ENCODE measurements at regions not wholly inside any gene's neighbourhood (a gene's known extent, or its start where the extent isn't known, plus 50 kb on each side); places are given as distances from the start of the nearest gene placed in this dataset.

DNA sequence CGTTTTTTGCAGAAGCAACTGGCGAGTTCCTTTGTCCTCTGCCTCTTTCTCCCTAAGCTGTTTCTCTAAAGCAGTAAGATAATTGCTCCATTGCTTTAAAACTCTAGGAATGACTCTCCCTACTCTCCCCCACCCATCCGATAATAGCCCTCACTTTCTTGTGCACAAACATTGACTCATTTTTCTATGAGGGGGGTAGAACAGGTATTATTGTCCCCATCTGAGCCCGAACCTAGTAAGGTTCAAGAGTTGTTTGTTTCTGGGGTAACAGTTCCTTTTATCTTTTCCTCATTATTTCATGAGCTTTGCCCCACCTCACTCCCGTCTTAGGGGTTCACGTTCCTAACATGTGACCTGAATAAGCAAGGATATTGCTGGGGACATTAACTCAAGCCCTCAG, 190.6 kb downstream of the EMP1 start:
- ATAC-seq (no peak), DNase-seq (no peak)
- H3K27ac Mint-ChIP-seq: no peak overlapping the region
- peaks cover 0 to 6% of the 10 kb centered on the region in 2 donors for H3K9me3 Mint-ChIP-seq
- peaks cover 10% of the 10 kb centered on the region for H3K27me3 Mint-ChIP-seq
- H3K4me3 Mint-ChIP-seq: no peak overlapping the region
- H3K4me1 Mint-ChIP-seq: no peaks in the 10 kb centered on the region

DNA sequence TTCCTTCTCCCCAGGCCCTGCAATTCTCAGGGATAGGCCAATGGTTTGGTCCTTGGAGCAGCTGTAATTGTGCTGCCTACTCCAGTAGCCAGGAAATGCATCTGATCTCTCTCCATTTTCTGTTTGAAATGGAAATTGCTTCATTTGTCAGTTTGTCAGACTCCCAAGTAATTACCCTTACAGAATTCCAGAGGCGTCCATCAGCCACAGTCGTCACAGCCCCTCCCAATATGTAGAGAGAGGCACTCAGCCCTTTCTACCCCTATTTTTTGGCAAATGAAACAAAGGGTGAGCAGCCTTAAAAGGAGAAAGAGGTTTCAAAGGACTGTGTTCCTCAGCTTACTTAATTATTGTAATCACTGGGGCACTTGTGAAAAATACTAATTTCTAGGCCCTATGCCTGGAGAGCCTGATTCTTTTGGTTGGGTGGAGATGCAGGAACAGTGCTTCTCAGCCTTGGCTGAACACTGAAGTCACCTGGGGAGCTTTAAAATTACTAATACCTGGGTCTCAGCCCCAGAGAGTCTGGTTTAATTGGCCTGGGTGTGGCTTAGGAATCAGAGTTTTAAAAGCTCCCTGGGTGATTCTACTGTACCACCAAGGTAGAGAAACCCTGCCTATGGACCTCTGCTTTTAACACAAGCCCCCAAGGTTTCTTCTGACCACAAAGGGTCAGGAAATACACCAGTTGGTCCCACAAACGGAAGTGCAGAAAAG, 190.0 kb downstream of the EMP1 start:
- H3K4me3 Mint-ChIP-seq: no peak overlapping the region
- no peaks in the 10 kb centered on the region for H3K4me1 Mint-ChIP-seq
- H3K9me3 Mint-ChIP-seq: peaks cover 0 to 6% of the 10 kb centered on the region in 2 donors
- DNase-seq: no peak
- no peak overlapping the region for H3K27ac Mint-ChIP-seq
- peaks cover 15% of the 10 kb centered on the region for H3K27me3 Mint-ChIP-seq
- no peak for ATAC-seq

DNA sequence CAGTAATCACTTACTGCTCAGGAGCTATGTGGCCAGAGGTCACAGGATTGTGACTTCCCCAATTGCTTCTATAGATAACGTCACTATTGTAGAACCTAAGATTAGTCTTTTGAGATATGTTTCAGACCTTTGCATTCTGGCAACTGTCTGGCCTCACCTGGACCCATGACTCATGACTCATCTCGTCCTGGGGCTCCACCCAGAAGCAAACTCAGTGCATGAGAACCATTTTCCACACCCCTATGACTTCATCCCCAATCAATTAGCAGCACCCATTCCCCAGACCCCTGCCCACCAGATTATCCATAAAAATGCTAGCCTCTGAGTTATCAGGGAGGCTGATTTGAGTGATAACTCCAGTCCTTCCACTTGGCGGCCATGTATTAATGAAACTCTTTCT, 186.9 kb downstream of the EMP1 start:
- ATAC-seq (no peak), DNase-seq (no peak)
- H3K9me3 Mint-ChIP-seq: no peaks in the 10 kb centered on the region
- no peak overlapping the region for H3K27ac Mint-ChIP-seq
- H3K4me3 Mint-ChIP-seq: no peak overlapping the region
- H3K4me1 Mint-ChIP-seq: no peaks in the 10 kb centered on the region
- peaks cover 22% of the 10 kb centered on the region for H3K27me3 Mint-ChIP-seq

DNA sequence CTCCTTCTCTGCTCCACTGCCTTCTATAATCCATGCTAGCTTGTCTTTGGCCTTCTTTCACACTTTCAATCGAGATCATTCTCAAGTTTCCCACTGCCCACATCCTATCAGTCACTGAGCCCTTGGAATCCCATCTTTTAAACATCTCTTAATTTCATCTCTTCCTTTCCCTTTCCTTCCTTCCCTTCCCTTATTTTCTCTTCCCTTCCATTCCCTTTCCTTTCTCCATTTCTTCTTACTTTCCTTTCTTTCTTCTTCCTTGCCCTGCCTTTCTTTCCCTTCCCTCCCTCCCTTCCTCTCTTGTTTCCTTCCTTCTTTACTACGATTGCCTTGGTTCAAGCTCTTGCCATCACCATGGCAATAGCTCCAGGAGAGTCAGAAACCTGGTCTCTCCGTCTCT, 183.8 kb downstream of the EMP1 start:
- Mint-ChIP-seq H3K27ac (peak overlapping the region in 1 of 2 donors; percentile 81), H3K9me3 (no peaks in the 10 kb centered on the region), H3K4me3 (no peak overlapping the region), H3K27me3 (peaks cover 19% of the 10 kb centered on the region), H3K4me1 (no peaks in the 10 kb centered on the region)
- ATAC-seq: no peak
- DNase-seq: no peak

DNA sequence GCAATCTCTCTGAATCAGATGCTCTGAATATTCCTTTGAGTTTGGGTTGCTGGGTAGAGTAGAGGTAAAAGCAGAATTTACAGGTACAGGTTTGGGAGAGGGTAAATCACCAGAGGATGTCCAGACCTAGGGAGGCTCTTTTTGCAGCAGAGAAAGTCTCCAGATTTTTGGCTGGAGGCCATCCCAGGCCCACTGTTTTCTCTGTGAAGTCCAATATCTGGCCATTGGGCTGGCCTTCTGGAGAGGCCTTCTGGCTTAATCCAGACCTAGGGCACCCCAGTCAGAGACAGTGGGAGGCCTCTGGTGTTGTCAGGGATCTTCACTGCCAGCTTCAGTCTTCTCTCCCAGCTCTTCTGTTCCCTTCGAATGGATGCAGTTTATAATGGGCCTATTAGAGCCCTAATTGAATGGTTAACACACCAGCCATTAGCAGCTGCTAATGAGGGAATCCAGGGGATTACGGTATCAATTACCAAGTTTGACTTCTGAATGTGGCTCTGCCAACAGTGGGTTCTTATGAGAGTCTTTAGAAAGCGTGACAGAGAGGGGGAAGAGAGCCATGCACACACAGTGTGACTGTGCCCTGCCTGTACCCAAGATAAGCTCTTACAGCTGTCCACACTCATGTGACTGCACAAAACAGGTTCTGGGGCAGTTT, 183.1 kb downstream of the EMP1 start:
- H3K4me3 Mint-ChIP-seq: no peak overlapping the region
- H3K27me3 Mint-ChIP-seq: peaks cover 16% of the 10 kb centered on the region
- no peak overlapping the region for H3K27ac Mint-ChIP-seq
- no peaks in the 10 kb centered on the region for H3K4me1 Mint-ChIP-seq
- ATAC-seq: no peak
- no peak for DNase-seq
- no peaks in the 10 kb centered on the region for H3K9me3 Mint-ChIP-seq

DNA sequence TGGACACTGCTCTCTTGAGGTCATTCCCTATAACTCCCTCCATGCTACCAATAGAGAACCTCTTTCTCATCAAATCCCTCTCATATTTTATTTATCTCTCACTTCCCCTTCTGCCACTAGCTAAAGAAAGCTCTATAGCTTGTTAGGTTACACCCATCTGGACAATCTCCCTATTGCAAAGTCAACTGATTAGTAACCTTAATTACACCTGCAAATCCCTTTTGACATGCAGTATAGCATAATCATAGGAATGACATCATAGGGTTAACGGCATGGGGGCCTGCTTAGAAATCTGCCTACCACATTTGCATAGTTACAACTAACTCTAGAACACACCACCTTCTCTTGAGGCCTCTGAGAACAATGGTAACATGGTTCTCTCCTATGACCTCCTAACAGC, 181.2 kb downstream of the EMP1 start:
- H3K27me3 Mint-ChIP-seq: peaks cover 16% of the 10 kb centered on the region
- DNase-seq: no peak
- H3K9me3 Mint-ChIP-seq: no peaks in the 10 kb centered on the region
- H3K4me1 Mint-ChIP-seq: no peaks in the 10 kb centered on the region
- H3K27ac Mint-ChIP-seq: no peak overlapping the region
- no peak overlapping the region for H3K4me3 Mint-ChIP-seq
- no peak for ATAC-seq

DNA sequence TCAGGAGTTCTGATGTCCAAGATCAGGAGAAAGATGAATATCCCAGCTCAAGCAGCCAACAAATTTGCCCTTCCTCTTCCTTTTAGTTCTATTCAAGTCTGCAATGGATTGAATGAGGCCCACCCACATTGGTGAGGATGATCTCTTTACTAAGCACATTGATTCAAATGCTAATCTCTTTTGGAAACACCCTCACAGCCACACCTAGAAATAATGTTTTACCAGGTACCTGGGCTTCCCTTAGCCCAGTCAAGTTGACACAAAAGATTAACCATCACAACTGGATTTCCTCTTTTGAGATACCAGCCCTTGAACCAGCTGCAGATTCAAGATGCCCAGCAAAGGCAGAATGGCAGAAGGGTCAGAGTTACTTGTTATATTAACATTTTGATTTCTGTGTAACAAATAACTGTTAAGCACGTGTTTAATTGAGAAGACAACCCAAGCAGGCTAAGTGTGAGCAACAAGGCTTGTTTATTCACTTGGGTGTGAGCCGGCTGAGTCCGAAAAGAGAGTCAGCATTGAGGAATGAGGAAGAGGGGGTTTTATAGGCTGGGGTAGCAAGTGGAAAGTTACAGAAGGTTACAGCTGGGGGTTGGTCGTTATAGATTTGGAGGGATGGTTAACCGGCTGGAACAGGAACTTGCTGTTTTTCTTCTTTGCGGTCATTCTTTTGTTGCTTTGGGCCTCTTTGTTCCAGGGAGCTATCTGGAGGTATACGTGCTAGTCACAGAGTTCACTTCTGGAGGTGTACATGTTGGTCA, 180.3 kb downstream of the EMP1 start:
- H3K4me1 Mint-ChIP-seq: no peaks in the 10 kb centered on the region
- H3K27ac Mint-ChIP-seq: no peak overlapping the region
- no peaks in the 10 kb centered on the region for H3K9me3 Mint-ChIP-seq
- H3K4me3 Mint-ChIP-seq: no peak overlapping the region
- no peak for DNase-seq
- peaks cover 13% of the 10 kb centered on the region for H3K27me3 Mint-ChIP-seq
- no peak for ATAC-seq

DNA sequence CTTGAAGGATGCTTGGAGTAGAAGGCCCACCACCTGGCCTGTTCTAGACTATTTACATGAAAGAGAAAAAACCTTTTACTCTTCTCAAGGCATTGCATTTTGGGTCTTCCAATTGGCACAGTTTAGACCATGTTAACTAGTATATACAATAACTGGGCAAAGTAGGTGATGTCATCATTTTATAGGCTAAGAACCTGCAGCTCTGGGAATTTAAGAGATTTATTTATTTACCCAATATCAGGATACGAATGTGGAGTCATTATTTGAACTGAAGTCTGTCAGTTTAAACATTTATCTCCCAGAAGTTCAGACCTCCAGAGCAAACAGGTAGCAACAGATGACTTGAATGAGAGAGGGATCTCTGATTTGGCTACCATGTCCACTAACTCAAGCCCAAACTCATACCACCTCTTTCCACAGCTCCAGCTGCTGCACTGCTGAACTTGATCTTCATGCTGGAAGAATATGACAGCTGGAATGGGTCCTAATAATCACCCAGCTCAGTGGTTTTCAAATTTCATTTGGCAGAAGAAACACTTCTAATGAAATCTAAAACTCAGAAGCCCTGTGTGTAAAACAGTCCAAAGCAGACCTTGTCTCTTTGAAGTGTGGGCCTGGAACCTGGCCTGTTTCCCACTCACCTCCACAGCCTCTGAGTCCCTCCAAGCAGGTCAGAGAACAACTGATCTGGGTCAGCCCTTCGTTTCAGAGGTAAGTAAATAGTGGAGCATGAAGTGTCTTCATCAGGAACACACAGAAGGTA, 179.2 kb downstream of the EMP1 start:
- ATAC-seq: no peak

DNA sequence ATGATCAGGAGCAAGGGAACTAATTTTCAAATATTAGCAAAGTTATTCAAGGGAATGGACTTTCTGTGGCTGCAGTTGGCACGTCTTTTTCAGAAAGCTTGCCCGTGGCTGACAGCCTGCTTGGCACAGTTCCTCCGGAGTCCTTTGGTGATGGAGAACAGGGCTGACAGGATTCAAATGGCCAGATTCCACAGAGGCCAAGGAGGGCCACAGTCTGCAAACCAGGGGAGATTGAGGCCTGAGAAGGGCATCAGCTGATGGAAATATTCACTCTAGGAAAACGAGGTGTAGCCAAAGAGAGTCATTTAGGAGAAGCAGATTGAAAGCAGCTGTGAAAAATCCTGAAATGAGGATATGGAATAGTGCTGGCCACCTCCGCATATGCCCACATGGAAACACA, 178.3 kb downstream of the EMP1 start:
- no peaks in the 10 kb centered on the region for H3K9me3 Mint-ChIP-seq
- no peak overlapping the region for H3K27ac Mint-ChIP-seq
- no peak overlapping the region for H3K4me3 Mint-ChIP-seq
- H3K27me3 Mint-ChIP-seq: peaks cover 12% of the 10 kb centered on the region
- no peak for DNase-seq
- ATAC-seq: no peak
- H3K4me1 Mint-ChIP-seq: no peaks in the 10 kb centered on the region

More for the DNA sequence above, 179.2 kb downstream of the EMP1 start:
- no peak overlapping the region for H3K4me3 Mint-ChIP-seq
- no peak for DNase-seq
- no peak overlapping the region for H3K27ac Mint-ChIP-seq
- peaks cover 16% of the 10 kb centered on the region for H3K27me3 Mint-ChIP-seq
- no peaks in the 10 kb centered on the region for H3K4me1 Mint-ChIP-seq
- no peaks in the 10 kb centered on the region for H3K9me3 Mint-ChIP-seq

DNA sequence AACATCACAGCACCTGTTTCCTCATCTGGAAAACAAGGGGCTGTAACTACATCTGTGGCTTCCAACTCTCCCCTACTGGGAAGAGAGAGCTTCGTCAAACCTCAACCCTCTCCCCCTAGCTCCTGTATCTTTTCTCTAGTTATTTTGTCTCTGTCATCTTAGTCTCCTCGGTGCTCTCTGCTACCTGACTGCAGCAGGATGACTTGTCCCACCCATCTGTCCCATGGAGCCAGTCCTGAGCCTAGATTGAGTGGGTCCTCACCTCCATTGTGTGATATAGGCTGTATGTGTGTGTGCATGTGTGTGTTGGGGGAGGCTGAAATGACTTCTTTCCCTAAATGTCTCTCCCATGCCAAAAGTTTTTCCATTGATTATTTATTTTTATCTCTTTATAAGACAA, 177.3 kb downstream of the EMP1 start:
- H3K9me3 Mint-ChIP-seq: no peaks in the 10 kb centered on the region
- no peak overlapping the region for H3K4me3 Mint-ChIP-seq
- H3K4me1 Mint-ChIP-seq: no peaks in the 10 kb centered on the region
- DNase-seq: no peak
- H3K27me3 Mint-ChIP-seq: peaks cover 12% of the 10 kb centered on the region
- ATAC-seq: no peak
- H3K27ac Mint-ChIP-seq: no peak overlapping the region

DNA sequence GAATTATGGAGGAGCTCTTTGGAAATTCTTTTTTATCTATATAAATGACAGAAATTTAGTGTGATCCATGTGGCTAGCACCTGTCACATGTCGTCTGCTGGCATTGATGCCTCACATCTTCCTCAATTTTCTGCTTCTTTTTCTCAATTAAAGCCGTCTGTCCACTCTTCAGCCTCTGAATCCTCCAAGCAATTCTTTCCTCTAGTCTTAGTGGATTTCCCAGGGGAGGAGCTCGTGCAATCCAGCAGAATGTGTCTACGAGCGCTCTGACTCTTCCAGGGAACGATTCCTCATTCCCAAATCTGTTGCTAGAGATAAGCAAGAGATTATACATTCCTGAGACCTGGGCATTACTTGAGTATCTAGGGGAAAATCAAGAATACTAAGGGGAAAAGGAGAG, 176.6 kb downstream of the EMP1 start:
- H3K27ac Mint-ChIP-seq: no peak overlapping the region
- DNase-seq (no peak), ATAC-seq (no peak)
- peaks cover 12% of the 10 kb centered on the region for H3K27me3 Mint-ChIP-seq
- H3K4me1 Mint-ChIP-seq: no peaks in the 10 kb centered on the region
- H3K9me3 Mint-ChIP-seq: no peaks in the 10 kb centered on the region
- H3K4me3 Mint-ChIP-seq: no peak overlapping the region

DNA sequence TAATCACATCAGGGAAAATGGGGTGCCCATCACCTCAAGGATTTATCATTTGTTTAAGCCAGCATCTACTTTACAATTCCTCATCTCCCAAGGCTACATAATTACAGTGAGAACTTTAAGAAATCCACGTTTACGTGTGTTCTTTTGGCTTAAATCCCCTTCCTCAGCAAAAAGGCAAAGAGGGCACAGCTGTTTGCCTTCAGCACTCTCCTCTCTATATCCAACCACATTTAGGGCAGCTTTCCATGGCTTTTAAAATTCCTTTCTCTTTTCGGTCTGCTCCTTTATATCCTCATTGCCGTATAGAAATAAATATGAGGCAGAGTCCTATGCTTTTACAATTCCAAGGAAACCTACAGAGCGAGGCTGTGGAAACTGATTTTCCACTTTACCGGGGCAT, 175.9 kb downstream of the EMP1 start:
- Mint-ChIP-seq H3K9me3 (no peaks in the 10 kb centered on the region), H3K4me1 (no peaks in the 10 kb centered on the region), H3K4me3 (no peak overlapping the region), H3K27me3 (peaks cover 12% of the 10 kb centered on the region), H3K27ac (no peak overlapping the region)
- DNase-seq: no peak
- no peak for ATAC-seq

DNA sequence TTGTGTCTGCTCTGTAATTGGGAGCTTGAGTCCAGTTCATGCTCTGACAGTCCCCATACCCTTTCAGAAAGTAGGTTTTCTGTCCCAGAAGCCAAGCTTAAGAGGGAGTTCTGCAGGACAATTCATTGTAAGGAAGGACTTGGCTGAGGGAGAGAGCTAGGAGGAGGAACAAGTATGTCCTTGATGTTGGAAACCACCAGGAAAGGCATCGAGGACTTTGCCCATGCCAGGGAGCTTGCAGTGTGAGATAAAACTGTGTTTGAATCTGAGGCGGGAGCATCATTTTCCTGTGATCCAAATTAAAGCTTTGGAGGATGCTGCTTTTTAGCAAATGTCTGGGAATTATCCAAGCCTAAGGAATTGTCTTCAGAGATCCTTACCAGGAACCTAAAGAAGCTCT, 175.3 kb downstream of the EMP1 start:
- ATAC-seq: no peak
- no peaks in the 10 kb centered on the region for H3K4me1 Mint-ChIP-seq
- H3K27me3 Mint-ChIP-seq: peaks cover 12% of the 10 kb centered on the region
- H3K4me3 Mint-ChIP-seq: no peak overlapping the region
- H3K9me3 Mint-ChIP-seq: no peaks in the 10 kb centered on the region
- no peak overlapping the region for H3K27ac Mint-ChIP-seq
- DNase-seq: no peak

DNA sequence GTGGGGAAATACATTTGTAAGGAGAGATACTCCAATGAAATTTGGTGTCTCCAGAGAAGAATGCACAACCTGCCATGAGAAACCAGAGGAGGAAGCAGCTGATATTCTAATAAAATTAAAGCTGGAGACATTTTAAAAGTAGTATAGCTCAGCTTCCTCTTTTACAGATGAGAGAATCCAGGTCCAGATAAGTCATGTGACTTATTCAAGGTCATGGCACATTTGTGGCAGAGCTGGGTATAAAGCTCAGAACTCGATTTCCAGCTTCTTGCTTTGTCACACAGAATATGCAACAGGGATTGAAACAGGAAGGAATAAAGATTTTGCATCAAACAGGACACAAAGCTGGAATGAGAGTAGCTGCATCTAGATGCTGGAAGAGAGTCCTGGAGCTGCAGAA, 174.8 kb downstream of the EMP1 start:
- ATAC-seq: no peak
- Mint-ChIP-seq H3K27me3 (peaks cover 12% of the 10 kb centered on the region), H3K4me1 (no peaks in the 10 kb centered on the region), H3K27ac (peak overlapping the region in 1 of 2 donors; percentile 30), H3K9me3 (no peaks in the 10 kb centered on the region), H3K4me3 (no peak overlapping the region)
- no peak for DNase-seq

DNA sequence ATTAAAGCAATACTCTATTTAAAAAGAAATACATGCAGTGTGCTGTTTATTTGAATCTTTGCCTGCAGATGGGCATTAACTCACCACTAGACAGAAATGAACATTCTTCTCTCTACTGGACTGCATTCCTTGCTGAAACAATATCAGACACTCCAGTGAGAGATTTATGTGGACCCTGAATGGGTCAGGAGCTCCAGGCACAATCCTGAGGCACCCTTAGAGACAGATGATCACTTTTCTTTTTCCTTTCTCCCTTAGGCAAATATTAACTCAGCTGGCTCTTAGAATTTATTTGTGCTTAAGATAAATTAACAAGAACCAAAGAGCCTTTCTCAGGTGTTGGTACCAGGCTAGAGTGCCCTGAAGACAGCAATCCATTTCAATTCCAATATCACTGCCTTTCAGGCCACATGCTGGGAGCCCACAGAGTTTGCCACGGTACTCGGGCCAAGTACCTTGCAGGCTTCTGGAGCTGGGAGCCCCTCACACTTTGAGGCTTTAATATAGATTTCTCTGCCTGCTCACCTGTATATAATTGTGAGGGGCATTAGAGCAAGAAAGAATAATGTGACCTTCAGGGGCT, 173.0 kb downstream of the EMP1 start:
- Mint-ChIP-seq H3K9me3 (no peaks in the 10 kb centered on the region), H3K4me1 (no peaks in the 10 kb centered on the region), H3K27me3 (peaks cover 12% of the 10 kb centered on the region), H3K27ac (no peak overlapping the region), H3K4me3 (no peak overlapping the region)
- DNase-seq (no peak), ATAC-seq (no peak)
